Stimulated activated CD8-positive, alpha-beta memory T cell treated with anti-CD3 and anti-CD28 coated beads, Interleukin-4, amount 100 ng/mL, for 48 hours (primary cell): ENCODE measurements at regions not wholly inside any gene's neighbourhood (a gene's known extent, or its start where the extent isn't known, plus 50 kb on each side); places are given as distances from the start of the nearest gene placed in this dataset.
"Not testable (repeated sequence)": the region's sequence is repeated elsewhere in the genome, so short reads cannot be mapped to it uniquely, and the experiment has no call there.

Experiments
- DNase-seq: peaks from one replicate; pipeline ENCODE4 v3.0.0-alpha.2; 2020

DNA sequence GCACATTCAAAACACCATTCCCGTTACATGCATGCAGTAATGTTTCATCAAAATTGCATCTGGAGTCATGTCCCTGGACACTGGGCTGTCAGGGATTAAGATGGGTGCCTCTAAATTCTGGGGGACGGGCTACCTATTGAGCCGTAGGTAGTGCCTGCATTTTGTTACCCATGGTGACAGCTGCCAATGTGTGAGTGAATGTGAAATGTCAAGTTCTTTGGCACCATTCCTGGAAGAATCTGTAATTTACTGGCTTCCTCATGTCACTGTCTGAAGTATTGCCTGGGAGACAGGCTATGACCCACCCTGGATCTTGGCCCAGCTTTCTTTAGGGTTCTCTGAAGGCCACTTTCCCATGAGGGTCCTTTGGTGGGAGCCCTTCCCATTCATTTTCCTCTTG, 266.1 kb downstream of the TSHZ3 start:
- no peak for DNase-seq

GRCh38 chr19:31075146-31075655, 274.0 kb downstream of the TSHZ3 start:
- DNase-seq: no peak

DNA sequence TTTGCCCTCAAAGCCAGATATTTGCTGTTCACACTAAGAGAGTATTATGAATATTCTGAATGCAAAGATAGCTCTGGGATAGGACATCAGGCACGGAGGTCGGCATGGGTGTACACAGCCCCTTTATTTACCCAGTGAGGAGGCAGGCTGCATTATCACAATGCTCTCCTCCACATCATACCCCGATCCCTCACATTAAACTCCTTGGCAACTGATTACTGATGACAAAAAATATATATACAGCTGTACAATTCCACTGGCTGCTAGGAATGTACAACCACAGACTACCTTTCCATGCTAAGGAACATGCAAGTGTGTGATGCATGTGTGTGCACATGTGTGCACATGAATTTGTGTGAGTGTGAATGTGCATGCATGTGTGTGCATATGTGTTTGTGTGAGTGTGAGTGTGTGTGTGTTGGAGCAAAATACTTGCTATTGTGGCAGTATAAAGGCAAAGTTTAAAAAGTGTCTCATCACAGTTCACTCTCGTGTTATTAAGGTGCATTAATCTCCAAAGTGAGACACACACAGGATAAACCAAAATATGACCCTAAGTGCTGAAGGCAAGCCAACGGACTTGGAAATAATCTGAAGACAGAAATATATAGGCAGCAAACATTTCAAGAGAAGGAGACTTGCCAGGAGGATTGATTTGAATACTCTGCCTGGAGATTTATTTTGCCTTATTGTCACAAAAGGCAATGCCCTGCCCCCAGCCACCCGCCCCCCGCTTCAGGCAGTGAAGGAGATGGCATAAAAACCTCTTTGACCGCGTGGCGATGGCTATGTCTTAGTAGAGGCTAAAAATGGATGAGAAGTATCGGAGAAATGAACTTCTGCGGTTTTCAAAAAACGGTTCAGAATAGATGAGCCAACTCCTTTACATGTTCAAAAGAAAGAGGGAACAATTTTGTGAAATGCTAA, 274.8 kb downstream of the TSHZ3 start:
- no peak for DNase-seq

DNA sequence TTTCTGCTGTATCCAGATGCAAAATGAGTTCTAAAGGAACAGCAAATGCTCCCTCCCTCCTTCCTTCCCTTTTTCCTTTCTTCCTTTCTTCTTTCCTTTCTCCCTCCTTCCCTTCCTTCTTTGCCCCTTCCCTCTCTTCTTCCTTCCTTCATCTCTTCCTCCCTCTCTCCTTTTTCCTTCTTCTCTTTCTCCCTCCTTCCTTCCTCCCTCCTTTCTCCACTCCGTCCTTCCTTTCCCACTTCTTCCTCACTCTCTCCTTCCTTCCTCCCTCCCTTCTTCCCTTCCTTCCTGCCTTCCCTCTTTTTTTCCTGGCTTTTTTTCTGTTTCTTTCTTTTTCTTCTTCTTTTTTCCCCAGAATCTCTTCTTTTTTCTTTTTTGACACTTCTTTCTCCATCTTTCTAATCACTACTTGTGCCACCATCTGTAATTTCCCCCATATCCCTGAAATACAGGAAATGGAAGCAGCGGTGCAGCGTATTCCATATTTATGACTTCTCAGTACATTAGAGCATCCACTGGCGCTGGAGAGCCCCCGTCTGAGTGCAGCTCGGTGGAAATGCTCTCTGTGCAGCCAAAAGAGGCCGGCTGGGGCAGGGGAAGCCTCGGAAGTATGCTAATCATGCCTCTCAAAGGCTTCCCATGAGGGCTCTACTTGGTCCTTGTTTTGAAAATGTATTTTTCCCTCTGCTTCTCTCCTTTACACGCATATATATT, 275.6 kb downstream of the TSHZ3 start:
- no peak for DNase-seq

DNA sequence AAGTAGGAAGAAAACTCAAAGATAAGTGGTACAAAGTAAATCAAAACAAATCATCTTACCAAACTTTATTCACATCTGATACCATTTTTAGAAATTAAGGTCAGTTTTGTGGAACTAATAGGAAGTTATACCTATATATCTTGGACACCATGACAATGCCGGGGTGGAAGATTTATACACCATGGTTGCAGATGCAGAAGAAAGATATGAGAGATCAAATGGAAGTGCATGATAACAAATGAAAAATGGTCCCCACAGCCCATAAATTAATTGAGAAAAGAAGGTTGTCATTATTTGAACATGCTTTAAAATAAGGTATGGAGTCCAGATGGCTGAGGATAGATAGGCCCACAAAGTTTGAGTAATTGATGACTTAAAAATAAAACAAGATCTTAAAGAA, 276.8 kb downstream of the TSHZ3 start:
- no peak for DNase-seq

- no peak for DNase-seq
Measured at GRCh38 chr19:31071136-31071855, 277.9 kb downstream of the TSHZ3 start.

DNA sequence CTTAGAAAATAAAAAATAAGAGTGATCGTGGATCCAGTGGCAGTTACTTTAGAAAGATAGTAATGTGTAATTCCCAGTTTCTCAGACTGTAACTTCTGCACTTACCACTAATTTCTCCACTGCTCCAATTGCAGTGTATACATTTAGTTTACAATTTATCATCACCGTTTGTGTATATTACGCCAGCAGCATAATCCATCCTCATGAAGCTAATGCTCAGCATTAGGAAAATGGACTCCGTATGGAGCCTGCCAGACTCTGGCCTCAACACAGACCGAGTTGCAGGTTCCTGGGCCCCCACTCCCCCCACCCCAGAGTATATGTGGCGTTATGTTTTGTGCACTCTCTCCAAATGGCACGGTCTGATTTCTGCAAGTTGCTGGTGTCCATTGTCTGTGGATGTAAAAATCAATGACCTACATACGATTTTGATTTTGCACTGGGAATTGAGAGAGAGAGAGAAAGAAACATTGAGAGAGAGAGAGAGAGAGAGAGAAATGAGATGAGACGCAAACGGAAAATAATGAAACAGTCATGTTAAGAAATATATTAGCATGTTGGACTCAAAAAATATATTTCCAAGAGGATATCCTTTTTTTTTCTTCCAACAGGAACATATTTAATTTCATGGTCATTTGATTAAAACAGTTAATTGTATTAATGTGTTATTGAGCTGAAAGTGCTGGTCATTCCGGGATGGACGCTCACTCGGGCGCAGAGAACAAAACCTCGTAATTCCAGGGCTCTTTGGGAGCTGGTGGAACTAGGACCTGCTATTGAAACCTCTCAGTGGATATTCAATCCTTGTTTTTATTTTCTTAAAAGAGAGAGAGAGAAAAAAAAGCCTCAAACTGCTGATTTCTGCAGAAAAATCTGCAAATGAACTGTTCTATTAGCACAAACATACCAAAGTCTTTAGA, 278.8 kb downstream of the TSHZ3 start:
- DNase-seq: no peak

- no peak for DNase-seq
Measured at GRCh38 chr19:31068268-31068667, 281.0 kb downstream of the TSHZ3 start.

GRCh38 chr19:31066385-31066784, 282.9 kb downstream of the TSHZ3 start:
- DNase-seq: no peak

- DNase-seq: no peak
Measured at GRCh38 chr19:31064491-31064890, 284.7 kb downstream of the TSHZ3 start.

DNA sequence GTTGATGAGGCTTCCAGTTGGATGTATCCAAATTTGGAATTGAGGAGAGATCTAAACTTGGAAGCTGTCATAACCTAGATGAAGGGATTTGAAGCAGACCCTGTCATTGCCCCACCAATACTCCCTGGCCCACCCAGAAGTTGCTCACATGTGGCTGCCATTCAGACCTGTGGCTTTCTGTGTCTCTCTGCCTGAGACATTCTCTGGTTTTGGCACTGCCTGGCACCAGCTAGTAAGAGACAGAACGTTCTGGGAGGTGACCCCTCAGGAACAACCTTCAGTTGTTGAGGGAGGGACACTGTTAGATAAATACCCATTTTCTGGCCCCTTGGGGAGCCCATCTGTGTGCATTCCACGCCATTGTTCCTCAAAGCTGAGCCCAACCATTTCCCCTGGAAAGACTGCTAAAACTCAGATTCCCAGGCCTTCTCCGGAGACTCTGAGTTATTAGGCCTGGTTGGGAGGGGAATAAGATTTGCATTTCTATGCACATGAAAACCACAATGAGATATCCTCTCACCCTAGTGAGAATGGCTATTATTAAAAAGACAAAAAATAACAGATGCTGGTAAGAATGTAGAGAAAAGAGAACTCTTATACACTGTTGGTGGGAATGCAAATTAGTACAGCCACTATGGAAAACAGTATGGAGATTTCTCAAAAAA, 290.4 kb downstream of the TSHZ3 start:
- DNase-seq: no peak

- no peak for DNase-seq
Measured at GRCh38 chr19:31057476-31057875, 291.8 kb downstream of the TSHZ3 start.

DNA sequence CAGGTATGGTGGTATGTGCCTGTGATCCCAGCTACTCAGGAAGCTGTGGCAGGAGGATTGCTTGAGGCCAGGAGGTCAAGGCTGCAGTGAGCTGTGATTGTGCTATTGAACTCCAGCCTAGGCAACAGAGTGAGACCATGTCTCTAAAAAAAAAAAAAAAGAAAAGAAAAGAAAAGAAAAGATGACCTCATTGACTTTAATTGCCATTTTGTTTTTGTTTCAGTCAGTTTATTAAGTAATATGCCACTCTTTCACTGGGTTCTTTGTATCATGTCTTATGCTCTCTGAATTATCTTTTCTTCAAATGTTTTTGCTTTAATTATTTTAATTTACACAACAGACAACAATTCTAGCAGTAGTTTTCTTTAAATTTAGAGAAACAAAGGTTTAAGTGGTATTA, 293.8 kb downstream of the TSHZ3 start:
- no peak for DNase-seq

DNA sequence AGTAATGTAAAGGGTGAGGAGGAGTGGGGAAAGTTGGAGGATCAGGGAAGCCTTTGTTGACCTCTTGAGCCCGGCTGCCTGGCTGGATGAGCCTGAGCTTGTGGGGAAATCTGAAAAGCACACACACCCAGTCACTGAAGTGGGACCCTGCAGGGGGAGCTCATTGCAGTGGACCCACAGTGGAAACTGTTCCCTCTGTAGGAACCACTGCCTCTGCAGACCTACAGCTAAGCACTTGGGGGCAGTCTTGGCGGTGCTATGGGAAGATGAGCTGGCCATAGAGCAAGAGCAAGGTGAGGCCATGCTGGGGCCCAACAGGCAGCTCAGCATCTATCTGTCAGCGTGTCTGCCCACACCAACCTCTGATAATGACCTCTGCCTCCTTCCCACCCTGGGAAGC, 294.8 kb downstream of the TSHZ3 start:
- DNase-seq: peak; percentile 45

GRCh38 chr19:31049431-31049830, 299.8 kb downstream of the TSHZ3 start:
- DNase-seq: no peak

DNA sequence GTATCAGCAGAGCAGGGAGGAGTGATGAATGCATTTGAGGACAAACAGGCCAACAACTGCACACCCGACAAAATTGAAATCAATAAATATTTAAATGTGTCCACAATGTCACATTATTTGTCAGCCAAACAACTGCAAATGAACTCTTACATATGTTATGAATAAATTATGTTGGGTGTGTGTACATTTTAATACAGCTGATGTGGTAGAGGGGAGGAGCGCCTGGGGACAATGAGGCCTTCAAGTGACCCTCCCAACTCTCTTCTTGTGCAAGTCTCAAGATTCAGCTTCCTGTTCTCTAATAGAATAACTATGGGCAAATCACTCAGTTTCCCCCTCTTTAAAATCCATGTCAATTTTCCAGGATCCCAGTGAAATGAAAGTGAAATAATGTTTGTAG, 303.2 kb downstream of the TSHZ3 start:
- DNase-seq: no peak

DNA sequence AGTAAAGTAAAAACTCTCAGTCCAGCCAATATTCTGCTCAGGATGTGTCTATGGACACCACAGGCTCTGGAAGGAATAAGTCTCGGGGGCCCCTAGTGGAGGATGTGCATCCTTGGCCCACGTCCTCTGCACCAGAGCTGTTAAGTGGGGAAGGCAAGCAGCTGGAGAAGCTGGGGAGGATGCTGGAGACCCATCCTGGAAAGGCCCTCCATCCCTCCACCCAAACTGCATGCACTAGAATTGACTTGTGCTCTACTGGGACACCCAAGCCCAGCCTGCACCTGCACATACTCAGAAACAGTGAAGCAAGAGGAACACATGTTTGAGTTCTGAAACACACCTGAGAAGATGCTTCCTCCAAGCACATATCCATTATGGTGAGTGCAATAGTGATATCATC, 307.8 kb downstream of the TSHZ3 start:
- no peak for DNase-seq

DNA sequence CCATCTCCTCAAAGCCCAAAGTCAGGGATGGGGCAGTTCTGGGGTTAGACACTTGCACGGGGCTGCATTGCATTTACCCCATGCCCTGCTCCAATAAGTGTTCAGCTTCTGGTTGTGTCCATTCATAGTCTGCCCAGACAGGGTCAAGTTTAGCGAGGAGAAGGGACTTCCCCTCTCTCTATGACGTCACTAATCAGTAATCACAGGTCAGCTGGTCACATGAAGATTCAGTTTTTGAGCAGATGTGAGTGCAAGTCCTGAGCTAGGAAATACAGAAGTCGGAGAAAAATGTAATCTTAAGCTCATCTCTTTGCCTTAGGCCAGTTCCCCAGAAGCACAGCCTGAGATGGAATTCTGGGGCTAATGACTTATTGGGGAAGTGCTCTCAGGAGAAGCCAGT, 310.1 kb downstream of the TSHZ3 start:
- DNase-seq: no peak

DNA sequence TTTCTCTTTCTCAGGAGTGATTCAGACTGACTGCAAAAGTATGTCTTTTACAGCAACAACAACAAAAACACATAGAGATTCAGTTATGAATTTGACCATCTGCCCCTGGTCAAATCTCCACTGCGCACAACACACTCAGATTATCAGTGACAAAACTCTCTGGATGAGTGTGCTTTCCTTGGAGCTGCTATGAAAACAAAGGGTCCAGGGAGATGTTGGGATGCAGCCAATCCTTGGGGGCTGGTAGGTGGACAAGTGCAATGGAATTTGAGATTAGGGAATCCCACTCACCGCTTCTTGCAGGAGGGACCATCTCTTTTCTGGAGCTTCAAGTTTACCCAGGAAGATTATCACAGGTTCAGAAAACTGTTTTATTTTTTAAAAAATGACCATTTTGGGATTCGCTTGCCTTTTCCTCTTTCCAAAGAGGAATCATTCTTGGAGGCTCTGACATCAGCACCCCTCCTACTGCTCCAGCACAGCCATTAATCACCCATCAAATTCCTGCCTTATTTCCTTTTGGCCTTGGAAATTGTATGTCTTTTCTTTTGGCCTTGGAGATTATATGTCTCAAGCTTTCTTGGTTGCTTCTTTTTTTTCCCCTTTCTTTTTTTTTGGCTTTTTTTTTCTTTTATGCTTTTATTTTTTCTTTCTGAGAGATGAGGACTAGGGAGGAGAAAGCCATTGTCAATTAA, 311.8 kb downstream of the TSHZ3 start:
- no peak for DNase-seq

- DNase-seq: not testable (repeated sequence)
Measured at GRCh38 chr19:31031455-31031854, 317.8 kb downstream of the TSHZ3 start.

DNA sequence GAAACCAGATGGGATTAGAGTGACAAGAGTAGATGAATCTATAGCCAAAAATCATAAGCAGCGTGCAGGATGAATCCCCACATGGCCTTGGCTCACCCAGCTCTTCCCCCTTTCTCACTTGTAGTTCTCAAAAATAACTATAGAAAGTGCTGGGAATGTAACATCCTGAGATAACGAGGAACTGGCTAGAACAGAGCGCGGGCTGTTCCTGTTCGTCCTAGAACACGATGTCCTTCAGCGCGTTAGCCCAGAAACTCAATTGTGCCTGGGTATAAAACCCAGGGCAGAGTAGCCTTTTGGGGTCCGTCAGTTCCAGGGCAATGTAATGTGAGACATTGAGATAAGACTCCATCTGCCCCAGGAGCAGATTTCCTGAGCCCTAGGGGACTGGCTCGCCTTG, 326.2 kb downstream of the TSHZ3 start:
- DNase-seq: no peak
